A172 (cell line): ENCODE measurements at regions not wholly inside any gene's neighbourhood (a gene's known extent, or its start where the extent isn't known, plus 50 kb on each side); places are given as distances from the start of the nearest gene placed in this dataset.
"Not testable (repeated sequence)": the region's sequence is repeated elsewhere in the genome, so short reads cannot be mapped to it uniquely, and the experiment has no call there.

Experiments
- DNase-seq: peaks from one replicate; pipeline ENCODE4 v3.0.0-alpha.2; 2015; ENCODE audit warnings: low spot score

DNA sequence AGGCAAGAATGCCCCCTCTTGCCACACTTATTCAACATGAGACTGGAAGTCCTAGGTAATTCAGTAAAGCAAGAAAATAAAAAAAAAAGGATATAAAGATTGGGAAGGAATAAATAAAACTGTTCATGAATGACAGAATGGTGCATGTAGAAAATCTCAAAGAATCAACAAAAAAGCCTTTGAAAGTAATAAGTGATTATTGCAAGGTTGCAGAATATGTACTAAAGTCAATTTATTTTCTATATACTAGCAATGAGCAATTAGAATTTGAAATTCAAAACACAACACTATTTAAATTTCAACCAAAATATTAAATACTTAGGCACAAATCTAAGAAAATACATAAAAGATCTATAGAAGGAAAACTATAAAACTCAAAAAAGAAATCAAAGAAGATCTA, 58.6 kb downstream of the MAGEA10 start:
- no peak for DNase-seq

DNA sequence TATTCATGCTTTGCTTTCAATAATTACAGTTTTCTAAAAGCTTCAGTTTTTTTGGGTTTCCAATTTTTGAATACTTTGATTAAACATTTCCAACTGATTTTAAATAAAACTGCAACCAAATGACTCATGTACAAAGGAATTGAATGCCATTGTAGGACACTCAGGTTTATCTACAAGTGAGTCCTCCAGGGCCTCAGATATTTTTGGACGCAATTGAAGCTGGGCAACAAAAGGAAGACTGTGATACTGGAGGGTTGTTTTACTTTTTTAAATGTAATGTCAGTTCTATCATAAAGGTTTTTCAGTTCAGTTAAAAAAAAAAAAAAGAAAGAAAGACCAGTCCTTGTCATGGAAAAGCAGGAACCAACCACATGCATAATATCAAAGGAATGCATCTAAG, 64.2 kb downstream of the MAGEA10 start:
- DNase-seq = no peak

DNA sequence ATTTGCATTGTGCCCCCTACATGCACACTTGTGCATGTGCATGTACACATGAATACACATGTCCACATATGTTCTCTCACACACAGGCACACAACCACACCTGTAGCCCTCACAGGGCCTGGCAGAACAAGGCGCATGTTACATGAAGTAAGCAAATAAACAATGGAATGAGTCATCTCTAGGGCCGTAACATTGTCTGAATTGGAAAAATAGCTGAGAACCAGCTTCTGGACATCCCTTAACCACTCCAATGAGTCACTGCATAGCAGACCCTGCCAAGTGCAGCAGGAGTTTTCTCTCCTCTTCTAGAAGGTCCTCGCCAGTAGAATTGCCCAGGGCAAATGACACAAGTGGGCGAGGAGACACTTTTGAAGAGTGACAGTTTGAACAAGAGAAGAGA, 66.1 kb downstream of the MAGEA10 start:
- DNase-seq = peak; percentile 78

DNA sequence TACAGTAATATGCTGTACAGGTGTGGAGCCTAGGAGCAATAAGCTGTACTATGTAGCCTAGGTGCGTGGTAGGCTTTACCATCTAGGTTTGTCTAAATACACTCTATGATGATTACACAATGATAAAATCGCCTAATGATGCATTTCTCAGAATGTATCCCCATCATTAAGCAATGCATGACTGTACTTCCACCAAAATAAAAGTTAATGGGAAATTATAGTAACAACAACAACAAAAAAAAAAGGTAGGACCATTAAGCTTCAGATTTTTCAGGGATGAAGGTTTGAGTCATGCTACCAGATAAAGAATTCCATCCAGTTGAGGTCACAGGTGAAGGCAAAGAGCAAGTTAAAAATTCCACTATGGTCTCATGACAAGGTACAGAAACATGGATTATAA, 68.2 kb downstream of the MAGEA10 start:
- DNase-seq = no peak

DNA sequence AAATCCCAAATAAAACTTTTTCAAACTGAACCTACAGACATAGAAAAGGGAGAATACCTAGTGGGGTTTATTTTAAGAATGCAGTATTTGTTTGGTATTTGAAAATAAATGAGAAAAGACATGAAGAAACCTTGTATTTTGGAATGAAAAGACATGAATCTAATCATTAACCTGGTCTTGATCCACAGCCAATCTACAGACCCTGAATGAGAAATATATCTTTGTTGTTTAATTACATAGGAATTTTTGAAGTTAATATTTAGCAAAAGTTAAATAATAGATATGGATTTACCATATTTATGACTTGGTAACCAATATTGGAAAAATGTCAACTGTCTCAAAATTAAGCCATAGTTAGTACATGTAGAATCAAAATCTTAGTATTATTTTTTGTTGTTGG, 76.8 kb downstream of the MAGEA10 start:
- DNase-seq = no peak

DNA sequence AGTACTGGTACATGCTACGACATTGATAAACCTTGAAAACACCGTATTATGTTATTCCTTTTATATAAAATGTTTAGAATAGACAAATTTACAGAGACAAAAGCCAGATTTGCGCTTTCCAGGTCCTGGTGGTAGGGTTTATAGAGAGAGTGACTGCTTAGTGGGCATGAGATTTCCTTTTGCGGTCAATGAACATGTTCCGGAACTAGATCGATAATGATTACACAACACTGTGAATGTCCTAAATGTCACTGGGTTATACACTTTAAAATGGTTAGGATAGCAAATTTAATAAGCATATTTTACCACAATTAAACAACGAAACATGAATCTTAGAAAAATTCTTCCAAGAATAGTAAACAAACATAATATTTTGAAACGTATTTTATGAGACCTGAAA, 77.3 kb downstream of the MAGEA10 start:
- DNase-seq = no peak

DNA sequence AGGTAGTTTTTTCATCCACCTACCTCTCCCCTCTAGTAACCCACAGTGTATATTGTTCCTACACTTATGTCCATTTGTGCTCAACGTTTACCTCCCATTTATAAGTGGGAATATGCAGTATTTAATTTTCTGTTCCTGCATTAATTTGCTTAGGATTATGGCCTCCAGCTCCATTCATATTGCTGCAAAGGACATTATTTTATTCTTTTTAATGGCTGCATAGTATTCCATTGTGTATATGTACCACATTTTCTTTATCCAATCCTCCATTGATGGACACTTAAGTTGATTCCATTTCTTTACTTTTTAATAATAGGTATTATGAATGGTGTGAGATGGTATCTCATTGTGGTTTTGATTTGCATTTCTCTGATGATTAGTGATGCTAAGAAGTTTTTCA, 76.1 kb upstream of the GABRE start:
- DNase-seq = not testable (repeated sequence)

DNA sequence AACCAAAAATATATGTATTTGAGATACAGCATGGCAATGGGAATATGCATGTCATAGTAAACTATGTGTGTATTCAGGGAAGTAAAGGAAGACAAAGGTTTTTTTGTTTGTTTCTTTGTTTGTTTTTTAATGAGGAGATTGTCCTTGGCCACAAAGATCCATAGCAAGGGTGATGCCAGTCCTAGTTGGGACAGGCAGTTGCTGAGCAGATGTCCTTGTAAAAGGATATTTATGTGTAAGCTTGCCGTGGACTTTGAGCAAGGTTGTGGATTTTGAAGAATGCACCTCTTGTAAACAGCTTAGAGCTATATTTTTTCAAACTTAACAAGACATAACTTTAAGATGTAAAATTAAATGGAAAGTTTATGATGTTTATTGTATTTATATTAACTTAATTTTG, 69.9 kb upstream of the GABRE start:
- DNase-seq = no peak

DNA sequence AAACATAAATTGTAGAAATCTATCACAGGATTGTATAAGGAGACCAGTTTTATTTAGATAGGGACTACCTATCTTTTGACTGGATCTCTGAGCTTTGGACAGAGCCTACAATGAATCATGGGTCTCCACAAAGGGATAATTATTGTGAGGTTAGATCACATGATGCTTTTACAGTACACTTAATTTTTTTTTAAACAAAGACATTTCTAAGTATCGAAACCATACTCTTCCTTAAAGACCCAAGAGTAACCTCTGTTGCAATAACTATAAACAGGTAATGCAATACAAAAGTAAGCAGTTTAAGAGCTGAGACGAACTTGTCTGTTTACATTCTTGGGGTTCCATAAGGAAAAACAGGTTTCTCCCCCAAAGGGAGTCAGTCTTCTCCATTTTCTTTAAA, 64.3 kb upstream of the GABRE start:
- DNase-seq = no peak

DNA sequence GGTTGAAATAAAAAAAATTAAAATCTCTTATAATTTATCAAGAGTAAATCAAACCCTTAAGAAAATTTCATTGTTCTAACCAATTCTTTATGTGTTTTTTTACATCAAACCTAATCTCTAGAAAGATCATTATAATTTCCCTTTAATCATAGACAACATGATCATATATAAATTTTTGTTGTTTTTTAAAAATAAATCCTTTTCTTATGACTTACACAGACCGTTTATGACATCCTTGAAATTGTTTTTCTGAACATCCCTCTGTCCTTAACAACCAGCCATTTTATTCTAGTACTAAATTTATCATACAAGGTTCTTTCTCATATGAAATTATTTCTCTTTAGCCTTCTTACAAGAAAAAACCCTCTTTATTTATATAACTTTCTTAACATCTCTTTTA, 62.7 kb upstream of the GABRE start:
- no peak for DNase-seq

DNA sequence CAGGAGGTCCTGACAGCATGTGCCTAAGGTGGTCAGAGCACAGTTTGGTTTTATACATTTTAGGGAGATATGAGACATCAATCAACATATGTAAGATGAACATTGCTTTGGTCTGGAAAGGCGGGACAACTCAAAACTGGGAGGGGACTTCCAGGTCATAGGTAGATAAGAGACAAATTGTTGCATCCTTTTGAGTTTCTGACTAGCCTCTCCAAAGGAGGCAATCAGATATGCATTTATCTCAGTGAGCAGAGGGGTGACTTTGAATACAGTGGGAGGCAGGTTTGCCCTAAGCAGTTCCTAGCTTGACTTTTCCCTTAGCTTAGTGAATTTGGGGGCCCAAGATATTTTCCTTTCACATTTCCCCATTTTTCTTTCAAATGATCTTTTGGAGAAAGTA, 56.9 kb upstream of the GABRE start:
- not testable (repeated sequence) for DNase-seq

DNA sequence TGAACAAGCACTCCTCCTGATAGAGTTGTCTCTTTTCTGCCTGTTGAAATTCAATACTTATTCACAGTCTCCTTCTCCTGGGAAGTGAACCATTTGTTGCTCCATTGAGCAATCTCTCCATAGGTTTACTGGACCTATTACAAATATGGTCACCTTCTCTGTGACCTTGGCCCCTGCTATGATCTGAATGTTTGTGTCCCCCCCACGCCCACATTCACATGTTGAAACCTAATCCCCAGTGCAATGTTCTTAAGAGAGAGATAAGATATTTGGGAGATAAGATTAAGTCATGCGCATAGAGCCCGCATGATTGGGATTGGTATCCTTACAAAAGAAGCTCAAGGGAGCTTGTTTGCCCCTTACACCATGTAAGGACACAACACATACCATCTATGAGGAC, 54.1 kb upstream of the GABRE start:
- no peak for DNase-seq

DNA sequence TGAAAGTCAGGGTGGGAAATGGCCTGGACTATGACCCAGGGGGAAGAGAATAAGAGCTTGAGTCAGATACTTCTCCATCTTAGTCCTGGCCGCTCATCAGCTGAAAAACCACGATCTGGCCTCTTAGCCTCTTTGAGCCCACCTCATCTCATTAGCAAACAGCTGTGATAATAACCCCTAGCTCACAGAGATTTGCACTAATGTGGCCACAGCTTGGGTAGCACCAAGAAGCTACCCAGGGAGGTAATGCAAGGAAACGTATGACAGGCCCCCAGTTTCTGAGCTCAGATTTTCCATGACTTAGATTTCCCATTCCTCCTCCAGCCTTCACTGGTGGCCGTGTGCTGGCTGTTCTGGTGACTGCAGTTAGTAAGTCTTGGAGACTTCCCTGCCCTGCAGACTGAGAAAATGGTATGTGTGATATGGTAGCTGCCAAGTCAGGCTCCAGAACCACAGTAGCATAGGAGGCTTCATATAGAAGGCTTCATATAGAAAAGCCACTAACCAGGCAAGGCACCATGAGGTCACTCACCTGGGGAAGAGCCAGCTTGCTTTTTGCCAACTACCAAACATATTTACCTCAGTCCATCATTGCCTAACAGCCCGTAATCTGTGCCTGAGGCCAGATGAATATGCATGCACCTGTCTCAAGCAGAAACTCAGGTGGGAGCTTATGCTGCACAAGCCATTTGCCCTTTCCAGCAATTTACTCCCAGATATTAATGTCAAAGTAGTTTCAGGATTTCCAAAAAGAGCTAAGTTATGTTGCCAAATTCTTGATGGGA, 51.4 kb upstream of the GABRE start:
- no peak for DNase-seq

DNA sequence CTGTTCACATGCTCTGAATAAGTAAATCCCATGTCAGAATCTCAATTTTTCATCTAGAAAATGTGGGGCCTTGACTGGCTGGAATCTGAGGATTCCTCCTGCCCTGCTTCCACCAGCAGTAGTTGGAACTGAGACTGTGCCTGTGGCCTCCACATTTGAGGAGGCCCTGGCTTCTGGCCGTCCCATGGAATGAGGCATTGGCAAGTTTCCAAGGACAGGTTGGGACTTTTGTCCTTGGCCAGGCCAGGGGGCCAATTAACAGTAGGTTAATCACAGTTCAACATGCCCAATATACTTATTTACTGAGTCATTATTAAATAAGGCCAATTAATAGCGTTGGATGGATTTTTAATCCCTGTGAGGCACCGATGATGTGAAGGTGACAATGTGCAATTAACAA, 50.2 kb upstream of the GABRE start:
- DNase-seq = no peak
